ENCODE measurements at regions not wholly inside any gene's neighbourhood (a gene's known extent, or its start where the extent isn't known, plus 50 kb on each side); places are given as distances from the start of the nearest gene placed in this dataset.

GRCh38 chr4:27716693-27717430, 856.2 kb downstream of the STIM2 start:
- Histone ChIP-seq H3K4me1 (ENCODE audit: control insufficient read depth, insufficient read depth, low read length) (no peaks in the 10 kb centered on the region), H3K79me2 (ENCODE audit: control insufficient read depth, insufficient read depth, low read length) (no peaks in the 10 kb centered on the region), H3K36me3 (ENCODE audit: control insufficient read depth in 2 of 2, insufficient read depth in 2 of 2, low read length in 1 of 2) (no peaks in the 10 kb centered on the region), H3K27ac (ENCODE audit: control insufficient read depth, insufficient read depth) (no peak overlapping the region), H3K4me3 (no peak overlapping the region), H2AFZ (ENCODE audit: control insufficient read depth, low read depth, low read length) (no peak overlapping the region), H3K9ac (ENCODE audit: control insufficient read depth, insufficient read depth, low read length) (no peak overlapping the region), H4K20me1 (ENCODE audit: control insufficient read depth, insufficient read depth) (no peaks in the 10 kb centered on the region), H3K27me3 (replicated peaks in 1 of 2; ENCODE audit: control insufficient read depth in 2 of 2, insufficient read depth in 2 of 2, low read length in 1 of 2) (no peaks in the 10 kb centered on the region), H3K4me2 (ENCODE audit: control insufficient read depth, insufficient read depth) (no peak overlapping the region), H3K9me3 (replicated peaks; ENCODE audit: control insufficient read depth, insufficient read depth, low read length) (no peaks in the 10 kb centered on the region)
- ChIA-PET POLR2A (interaction anchor here (1.4 kb wide), 1 partner anchor 9 kb away, joined by 6 read pairs; no protein-coding TSS in a partner anchor), RAD21 (ENCODE audit: unreplicated experiment) (interaction anchor here (0.7 to 1.2 kb wide), 4 partner anchors 9 to 206 kb away, joined by 3 read pairs; no protein-coding TSS in a partner anchor), CTCF (interaction anchor here (0.6 to 10.5 kb wide), 21 partner anchors 8 to 720 kb away, joined by 3 to 51 read pairs (median 4); no protein-coding TSS in a partner anchor), SMC1A (ENCODE audit: uncharacterized antibody, unreplicated experiment) (interaction anchor here (0.7 to 4.3 kb wide), 25 partner anchors 8 to 1267 kb away, joined by 3 to 44 read pairs (median 4); no protein-coding TSS in a partner anchor)
- FAIRE-seq (no peak), ATAC-seq (no peak), DNase-seq (ENCODE audit: low read depth, low spot score) (no peak)
- no peak for TF ChIP-seq RUNX3 (IDR thresholded peaks at IDR 0.05; ENCODE audit: low read length)
- no peak for TF ChIP-seq TBL1XR1 (IDR thresholded peaks at IDR 0.05; ENCODE audit: low read depth, low read length)
- TF ChIP-seq ATF7 (IDR thresholded peaks at IDR 0.05; ENCODE audit: low read depth) = no peak
- TF ChIP-seq POU2F2 (IDR thresholded peaks at IDR 0.05; ENCODE audit: borderline replicate concordance, low read depth, low read length) = no peak
- BruUV-seq (replicated peaks) = no TSS peak
- in situ Hi-C loops (cut with MboI) = no loop called here
- intact Hi-C loops (cut with micrococcal nuclease; ENCODE audit: unreplicated experiment) = no loop called here
- 13% methylated on average over 3 of the region's 3 CpGs for WGBS (ENCODE audit: insufficient coverage, insufficient replicate concordance, low lambda C conversion rate, missing lambda C conversion rate)

DNA sequence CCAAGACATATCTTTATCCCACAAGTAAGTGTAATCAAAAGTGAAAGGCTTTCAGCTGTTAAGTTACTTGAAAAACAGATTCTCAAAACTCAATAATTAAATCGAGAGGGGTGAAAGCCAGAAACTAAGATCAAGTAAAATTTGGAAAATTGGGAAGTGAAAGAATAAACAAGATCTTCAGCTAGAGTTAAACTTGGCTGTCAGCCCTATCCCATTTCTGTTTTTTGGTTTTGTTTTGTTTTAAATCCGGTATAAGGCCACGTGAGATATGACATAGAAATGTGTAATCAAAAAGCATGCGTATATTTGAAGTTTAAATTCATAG, 856.8 kb downstream of the STIM2 start:
- Histone ChIP-seq H3K4me3 (no peak overlapping the region), H3K9me3 (replicated peaks; ENCODE audit: control insufficient read depth, insufficient read depth, low read length) (no peaks in the 10 kb centered on the region), H3K27me3 (replicated peaks in 1 of 2; ENCODE audit: control insufficient read depth in 2 of 2, insufficient read depth in 2 of 2, low read length in 1 of 2) (no peaks in the 10 kb centered on the region), H3K79me2 (ENCODE audit: control insufficient read depth, insufficient read depth, low read length) (no peaks in the 10 kb centered on the region), H3K4me2 (ENCODE audit: control insufficient read depth, insufficient read depth) (no peak overlapping the region), H4K20me1 (ENCODE audit: control insufficient read depth, insufficient read depth) (no peaks in the 10 kb centered on the region), H3K4me1 (ENCODE audit: control insufficient read depth, insufficient read depth, low read length) (no peaks in the 10 kb centered on the region), H2AFZ (ENCODE audit: control insufficient read depth, low read depth, low read length) (no peak overlapping the region), H3K36me3 (ENCODE audit: control insufficient read depth in 2 of 2, insufficient read depth in 2 of 2, low read length in 1 of 2) (no peaks in the 10 kb centered on the region), H3K9ac (ENCODE audit: control insufficient read depth, insufficient read depth, low read length) (no peak overlapping the region), H3K27ac (ENCODE audit: control insufficient read depth, insufficient read depth) (no peak overlapping the region)
- DNase-seq (ENCODE audit: low read depth, low spot score) = no peak
- in situ Hi-C loops (cut with MboI) = no loop called here
- RAD21 ChIA-PET (ENCODE audit: unreplicated experiment) = interaction anchor here (0.7 to 1.2 kb wide), 2 partner anchors 9 to 23 kb away, joined by 3 read pairs; no protein-coding TSS in a partner anchor
- FAIRE-seq = no peak
- 23% methylated on average over 4 of the region's 4 CpGs for WGBS (ENCODE audit: insufficient coverage, insufficient replicate concordance, low lambda C conversion rate, missing lambda C conversion rate)
- SMC1A ChIA-PET (ENCODE audit: uncharacterized antibody, unreplicated experiment) = interaction anchor here (0.7 to 4.3 kb wide), 22 partner anchors 9 to 1268 kb away, joined by 3 to 44 read pairs (median 4); no protein-coding TSS in a partner anchor
- intact Hi-C loops (cut with micrococcal nuclease; ENCODE audit: unreplicated experiment) = no loop called here
- no TSS peak for BruUV-seq (replicated peaks)
- ATAC-seq = no peak
- TF ChIP-seq RAD51 (IDR thresholded peaks at IDR 0.05) = peak; percentile 48; the same call in 1 of the 2 replicates
- no peak for TF ChIP-seq GABPA (IDR thresholded peaks at IDR 0.05; ENCODE audit: low read depth)
- no peak for TF ChIP-seq EGR1 (IDR thresholded peaks at IDR 0.05; ENCODE audit: borderline replicate concordance in 1 of 2, low read depth in 2 of 2, low read length in 2 of 2)
- TF ChIP-seq IKZF2 (IDR thresholded peaks at IDR 0.05) = peak in 1 of 2 experiments; percentile 44; a peak in 2 of 4 replicates
- TF ChIP-seq, protein P1, sequence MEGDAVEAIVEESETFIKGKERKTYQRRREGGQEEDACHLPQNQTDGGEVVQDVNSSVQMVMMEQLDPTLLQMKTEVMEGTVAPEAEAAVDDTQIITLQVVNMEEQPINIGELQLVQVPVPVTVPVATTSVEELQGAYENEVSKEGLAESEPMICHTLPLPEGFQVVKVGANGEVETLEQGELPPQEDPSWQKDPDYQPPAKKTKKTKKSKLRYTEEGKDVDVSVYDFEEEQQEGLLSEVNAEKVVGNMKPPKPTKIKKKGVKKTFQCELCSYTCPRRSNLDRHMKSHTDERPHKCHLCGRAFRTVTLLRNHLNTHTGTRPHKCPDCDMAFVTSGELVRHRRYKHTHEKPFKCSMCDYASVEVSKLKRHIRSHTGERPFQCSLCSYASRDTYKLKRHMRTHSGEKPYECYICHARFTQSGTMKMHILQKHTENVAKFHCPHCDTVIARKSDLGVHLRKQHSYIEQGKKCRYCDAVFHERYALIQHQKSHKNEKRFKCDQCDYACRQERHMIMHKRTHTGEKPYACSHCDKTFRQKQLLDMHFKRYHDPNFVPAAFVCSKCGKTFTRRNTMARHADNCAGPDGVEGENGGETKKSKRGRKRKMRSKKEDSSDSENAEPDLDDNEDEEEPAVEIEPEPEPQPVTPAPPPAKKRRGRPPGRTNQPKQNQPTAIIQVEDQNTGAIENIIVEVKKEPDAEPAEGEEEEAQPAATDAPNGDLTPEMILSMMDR (IDR thresholded peaks at IDR 0.05 in 2 of 3, conservative IDR thresholded peaks at IDR 0.05 in 1 of 3; ENCODE audit: control insufficient read depth in 2 of 3, extremely low read depth in 1 of 3, insufficient read depth in 1 of 3, low read depth in 3 of 3, low read length in 3 of 3) = no peak
- TF ChIP-seq WRNIP1 (IDR thresholded peaks at IDR 0.05; ENCODE audit: borderline replicate concordance, low read depth, low read length) = no peak
- no peak for TF ChIP-seq KLF5 (IDR thresholded peaks at IDR 0.05; ENCODE audit: partially characterized antibody)
- POLR2A ChIA-PET = interaction anchor here (1.4 kb wide), 1 partner anchor 9 kb away, joined by 6 read pairs; no protein-coding TSS in a partner anchor
- CTCF ChIA-PET = interaction anchor here (0.6 to 10.5 kb wide), 18 partner anchors 9 to 719 kb away, joined by 3 to 51 read pairs (median 4); no protein-coding TSS in a partner anchor

Measured in GM12878 (cell line).